Suppressor macrophage (primary cell): ENCODE measurements at regions not wholly inside any gene's neighbourhood (a gene's known extent, or its start where the extent isn't known, plus 50 kb on each side); places are given as distances from the start of the nearest gene placed in this dataset.
A peak's percentile ranks its signal among the peaks of the same experiment; 100 is the strongest.

Experiments
- DNase-seq, 4 experiments: peaks; one replicate each; pipeline ENCODE4 v3.0.0-alpha.2; 2020 to 2022

DNA sequence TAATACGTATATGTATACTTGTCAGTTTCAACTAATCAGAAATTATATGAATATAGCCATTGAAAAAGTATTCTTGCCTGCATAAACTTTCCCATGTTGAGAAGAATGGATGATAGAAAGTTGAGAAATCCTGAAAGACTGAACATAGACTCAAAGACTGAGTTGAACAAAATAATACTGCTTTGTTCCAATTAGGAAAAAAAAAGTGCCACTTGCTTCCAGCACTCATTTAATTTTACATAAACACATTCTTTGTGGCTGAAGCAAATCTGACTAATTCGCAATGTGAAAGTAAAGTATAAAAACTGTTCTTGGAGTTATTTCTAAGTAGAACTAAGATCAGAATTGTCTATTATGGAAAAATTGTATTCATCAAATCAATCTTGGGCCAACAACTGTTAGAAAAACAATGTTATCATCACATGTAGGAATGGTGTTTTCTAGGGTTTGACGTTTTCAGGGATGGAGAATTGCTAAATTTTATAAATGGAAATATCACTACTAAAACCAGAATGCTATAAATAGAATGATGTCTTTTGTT is 2334.6 kb downstream of the PCDH7 start:
- no peak for DNase-seq

DNA sequence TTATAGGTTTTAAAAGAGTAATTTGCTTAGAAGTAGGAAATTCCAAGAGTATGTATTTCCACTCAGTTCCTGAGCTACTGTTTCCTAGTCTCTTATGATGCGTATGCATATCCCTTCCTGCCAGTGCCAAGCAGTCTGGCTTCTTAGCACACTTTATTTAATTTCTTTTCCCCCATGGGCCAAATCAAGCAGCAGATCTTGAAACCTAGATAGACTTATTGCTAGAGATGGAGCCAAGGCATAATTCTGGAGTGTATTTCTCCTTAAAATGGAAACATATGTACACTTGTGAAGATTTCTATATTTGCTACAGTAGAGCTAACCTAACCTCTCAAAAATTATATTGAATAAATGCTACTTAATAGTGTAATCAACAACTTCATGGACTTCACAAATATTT is 2337.6 kb downstream of the PCDH7 start:
- no peak for DNase-seq

DNA sequence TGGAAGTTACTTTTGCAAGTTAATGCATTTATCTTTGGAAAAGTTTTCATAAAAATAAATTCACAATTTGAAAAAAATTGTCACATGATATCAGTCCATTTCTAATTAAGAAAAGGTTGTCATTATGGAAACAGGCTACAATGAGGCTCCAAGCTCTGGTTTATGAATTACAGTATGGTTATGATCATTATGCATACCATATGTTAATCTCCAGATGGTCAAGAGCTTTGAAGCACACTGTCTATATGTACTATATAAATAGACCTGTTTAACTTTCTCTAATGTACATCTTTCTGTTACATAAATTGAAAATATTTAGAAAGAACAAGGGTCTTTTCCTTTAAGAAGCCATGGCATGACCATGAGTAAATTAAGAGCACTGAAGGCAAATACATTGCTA is 2338.8 kb downstream of the PCDH7 start:
- no peak for DNase-seq

DNA sequence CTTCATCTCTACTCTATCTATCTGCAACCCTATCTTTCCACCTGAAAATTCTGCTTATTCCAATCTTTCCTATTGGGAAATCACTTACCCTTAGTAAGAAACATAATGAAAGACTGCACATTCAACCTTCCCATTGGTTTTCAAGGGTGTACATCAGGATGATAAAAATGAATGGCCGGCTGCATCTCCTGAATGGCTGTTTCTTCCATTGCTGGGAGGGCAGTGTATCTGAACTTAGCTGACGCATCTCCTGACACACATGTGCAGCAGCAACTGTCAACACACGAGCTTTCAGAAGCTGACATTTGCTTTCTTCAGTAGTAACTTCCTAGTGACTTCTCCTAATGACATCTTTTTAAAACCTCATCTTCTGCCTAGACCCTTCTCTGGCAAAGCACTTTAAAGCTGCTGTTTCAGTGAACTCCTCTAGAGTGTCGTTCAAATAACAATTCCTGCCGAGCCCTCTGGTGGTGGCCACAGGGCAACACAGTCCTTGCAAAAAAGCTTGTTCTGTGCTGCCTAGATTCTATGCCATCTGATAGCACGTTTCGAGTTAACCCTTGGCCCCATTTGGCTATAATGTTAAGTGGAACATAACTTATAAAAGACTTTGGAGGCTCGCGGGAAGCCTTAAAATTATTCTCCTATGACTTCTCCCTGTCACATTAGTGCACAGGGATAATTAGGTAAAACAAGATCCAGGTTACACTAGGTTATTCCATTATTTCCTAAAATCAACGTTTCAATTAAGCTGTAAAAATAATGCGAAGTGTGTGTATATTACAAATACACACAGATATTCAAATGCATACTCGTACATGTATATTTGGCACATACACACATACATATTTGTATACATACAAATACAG is 2340.7 kb downstream of the PCDH7 start:
- DNase-seq: peak; percentile 16 to 34 (median 22)

DNA sequence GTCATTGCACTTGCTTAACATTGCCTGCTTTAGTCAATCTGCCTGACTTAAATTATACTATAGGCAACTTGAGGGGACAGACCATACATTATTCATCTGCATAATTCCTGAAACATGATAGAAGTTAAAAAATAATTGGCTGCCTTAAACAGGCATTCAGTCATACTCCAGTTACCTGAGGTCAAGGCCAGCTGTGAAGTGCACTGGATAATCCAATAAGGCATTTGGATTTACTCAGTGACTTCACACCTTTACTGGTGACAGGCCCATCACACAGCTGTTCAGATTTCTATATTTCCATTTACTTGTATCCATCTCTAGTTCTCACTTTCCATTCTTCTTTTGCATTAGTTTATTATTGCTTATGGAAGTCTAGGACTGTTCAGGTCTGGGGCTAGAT is 2341.6 kb downstream of the PCDH7 start:
- no peak for DNase-seq

DNA sequence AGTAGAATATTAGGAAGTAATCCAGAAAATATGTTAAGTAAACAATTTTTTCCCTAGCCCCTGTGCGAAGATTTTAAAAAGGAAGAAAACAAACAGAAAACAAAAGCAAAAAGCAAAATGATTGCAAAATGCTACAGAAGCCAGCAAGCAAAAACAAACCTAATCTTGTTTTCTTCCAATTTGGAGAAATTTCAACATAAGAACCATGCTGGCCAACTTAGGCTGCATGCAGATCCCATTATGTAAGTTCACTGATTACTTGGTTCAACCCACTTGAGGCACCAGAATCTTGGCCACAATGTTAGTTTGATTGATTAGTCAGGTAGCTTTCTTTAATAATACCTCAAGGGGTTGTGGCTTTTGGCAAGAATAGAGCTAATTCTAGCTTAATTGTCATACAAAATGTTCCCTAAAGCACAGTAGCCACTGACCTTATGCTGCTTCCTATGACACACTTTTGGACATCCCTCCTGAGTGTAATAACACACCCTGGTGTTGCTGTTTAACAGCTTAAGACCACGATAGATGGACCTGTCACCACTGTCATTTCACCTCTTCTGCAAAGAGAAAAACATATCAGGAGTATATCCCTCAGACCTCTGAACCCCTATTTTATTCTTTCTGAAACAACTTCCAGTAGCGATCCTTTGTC is 2342.1 kb downstream of the PCDH7 start:
- no peak for DNase-seq

DNA sequence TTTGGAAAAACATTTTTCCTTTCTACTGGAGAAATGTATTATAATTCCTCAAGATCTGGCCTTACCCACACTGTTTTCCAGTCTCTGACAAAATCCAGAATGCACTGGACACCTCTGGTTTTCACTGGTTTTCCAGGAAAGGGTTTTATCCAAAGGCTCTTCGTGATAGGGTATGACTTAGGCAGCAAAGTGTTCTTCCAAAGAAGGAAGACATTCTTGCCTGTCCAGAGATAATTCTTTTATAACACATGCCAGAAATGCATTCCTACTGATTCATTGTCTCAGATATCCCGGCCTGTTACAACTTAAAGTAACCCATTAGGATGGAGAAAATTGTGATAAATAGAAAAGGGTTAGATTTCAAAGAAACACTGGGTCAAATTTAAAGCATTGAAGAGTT is 2343.1 kb downstream of the PCDH7 start:
- DNase-seq: no peak

DNA sequence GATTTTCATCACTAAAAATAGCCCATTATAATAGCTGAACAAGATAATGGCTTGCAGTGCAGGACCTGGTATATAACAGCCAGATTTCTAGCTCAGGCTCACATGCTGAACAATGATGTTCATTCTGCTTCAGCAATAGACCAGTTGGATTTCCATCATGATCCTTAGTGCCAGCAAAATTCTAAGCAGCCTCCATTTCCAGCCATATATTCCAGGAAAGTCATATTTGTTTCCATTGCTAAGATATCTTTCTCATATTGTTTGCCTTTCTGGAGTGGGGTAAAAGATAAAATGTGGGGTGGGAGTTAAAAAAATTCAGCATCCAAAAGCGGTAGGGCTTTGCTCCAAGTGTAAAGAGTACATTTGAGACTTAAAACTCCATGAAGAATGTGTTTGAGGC is 2344.1 kb downstream of the PCDH7 start:
- no peak for DNase-seq

DNA sequence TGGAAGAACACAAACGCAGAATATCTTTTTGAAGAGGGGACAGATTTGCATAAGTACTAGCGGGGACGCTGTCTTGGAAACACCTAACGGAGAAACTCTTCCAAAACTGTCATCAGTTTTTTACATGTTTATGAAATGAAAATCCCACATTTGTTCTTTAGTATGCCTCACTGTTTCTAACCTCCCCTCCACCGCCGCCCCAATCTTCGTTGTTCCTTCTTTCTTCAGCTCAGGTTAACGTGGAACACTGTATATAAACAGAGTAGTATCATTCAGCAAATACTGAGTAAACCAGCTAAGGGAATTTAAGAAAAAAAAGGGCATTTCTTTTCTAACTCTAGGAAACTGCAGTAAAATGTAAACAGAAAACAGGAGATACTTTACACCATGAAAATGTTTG is 2345.6 kb downstream of the PCDH7 start:
- no peak for DNase-seq

DNA sequence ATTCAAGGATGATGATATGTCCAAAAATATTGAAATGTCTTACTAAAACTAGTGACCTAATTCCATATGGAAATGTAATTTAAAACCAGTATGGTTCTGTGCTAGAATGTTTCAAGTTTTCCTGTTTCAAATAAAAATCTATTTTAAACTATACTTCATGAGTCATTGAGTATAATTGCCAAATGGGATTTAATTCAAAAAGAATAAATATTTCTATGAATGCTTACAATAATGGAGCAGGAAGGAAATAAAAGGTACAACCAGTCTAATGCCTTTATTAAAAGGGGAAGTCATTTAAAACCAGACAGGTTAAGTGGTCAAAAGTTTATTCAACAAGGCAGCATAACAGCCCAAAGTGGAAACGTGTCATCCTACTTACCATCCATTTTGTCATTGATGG is 2347.1 kb downstream of the PCDH7 start:
- DNase-seq: no peak

DNA sequence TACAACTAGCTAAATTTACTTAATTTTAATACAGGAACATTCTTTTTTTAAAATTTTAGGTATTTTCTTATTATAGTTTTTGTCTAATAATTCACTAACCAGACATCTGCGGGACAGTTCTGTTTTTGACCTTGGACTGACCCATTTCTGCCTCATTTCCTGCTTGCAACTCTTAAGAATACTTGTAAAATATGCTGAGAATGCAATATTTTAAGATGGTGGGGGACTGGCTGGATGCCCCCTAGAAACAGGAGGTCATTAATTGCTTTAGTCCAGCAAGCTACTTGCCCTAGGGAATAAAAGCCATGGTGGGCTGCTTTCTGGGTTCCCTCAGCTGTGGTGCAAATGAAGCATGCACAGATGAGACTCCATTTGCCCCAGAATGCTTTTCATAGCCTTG is 2348.4 kb downstream of the PCDH7 start:
- no peak for DNase-seq

DNA sequence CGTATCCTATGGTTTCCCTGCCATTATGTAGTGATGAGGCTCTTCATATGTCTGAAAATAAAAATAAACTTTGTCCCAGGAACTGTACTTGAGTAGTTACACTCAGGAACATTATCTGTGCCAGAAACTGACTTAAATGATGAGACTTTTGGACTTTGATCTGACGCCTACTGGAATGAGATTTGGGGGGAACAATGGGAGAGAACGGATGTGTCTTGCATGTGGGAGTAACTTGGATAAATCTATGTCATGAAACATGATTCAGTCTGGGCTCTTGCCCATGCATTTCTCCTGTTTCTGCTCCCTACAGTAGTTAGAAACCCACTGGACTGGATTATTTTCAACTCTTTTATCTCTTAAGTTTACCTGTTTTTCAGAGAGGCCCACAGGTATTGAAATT is 2351.4 kb downstream of the PCDH7 start:
- DNase-seq: no peak

DNA sequence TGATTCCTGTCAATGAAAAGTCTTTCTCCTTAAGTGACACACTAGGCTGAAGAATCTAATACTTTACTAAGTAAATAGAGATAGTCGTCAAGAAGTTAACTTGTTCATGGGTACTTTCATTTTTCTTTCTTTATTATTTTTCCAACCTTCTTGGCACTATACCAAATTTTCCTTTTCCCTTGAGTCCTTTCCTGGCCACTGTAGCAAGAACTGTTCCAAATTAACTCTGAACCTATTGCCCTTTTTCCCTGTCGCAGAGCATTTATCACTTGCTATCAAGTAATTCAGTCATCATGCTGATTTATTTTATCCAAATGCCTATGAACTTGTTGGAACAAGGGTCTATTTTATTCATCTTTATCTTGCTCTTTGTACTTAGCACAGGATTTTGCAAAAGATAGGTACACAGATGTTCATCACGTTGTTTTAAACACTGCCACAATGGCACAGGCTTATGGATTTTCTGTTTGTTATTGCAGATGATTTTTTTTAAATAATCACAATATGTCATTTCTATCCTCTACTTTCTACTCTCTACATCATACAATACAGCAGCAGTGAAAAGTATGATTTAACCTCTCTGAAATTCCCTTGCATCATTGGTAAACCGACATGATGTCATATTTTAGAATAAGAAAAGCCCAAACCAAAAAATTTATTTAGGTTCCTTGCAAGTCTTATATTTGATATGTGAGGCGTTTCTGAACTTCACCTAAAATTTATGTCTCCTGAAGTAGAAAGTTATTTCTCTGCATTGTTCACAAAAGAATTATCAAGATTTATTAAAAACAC is 2352.3 kb downstream of the PCDH7 start:
- no peak for DNase-seq

DNA sequence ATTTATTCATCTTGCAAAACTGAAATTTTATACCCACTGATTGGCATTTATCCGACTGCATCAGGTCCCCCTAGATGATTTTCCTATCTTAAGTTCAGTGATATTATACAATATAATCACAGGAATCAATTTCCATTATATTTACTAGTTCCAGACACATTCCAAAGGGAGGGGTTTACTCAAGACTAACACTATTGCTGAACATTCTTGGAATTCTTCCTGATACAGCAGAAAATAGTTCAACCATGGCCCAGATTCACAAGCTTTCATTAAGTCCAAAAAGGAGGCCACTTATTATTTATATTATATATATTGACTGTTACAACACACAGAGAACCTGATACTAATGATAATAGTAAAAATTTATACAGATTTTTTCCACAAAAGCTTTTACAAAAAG is 2353.6 kb downstream of the PCDH7 start:
- no peak for DNase-seq

DNA sequence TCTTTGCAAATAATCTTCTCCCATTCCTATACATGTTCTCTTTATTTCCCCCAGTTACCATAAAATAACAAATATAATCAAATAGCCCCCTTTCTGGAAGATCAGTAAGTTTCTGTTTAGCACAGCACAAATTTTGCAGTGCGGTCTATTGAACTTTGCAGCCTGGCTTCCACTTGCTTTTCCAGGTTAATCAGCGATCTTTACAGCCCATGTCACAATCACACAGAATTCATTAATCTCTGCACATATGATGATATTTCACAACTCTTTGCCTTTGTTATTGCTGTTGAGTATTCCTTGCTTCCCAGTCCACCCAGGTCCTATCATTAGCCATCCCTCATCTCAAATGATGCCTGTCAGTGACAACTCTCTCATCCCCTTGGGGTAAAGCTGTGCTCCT is 2358.0 kb downstream of the PCDH7 start:
- no peak for DNase-seq

DNA sequence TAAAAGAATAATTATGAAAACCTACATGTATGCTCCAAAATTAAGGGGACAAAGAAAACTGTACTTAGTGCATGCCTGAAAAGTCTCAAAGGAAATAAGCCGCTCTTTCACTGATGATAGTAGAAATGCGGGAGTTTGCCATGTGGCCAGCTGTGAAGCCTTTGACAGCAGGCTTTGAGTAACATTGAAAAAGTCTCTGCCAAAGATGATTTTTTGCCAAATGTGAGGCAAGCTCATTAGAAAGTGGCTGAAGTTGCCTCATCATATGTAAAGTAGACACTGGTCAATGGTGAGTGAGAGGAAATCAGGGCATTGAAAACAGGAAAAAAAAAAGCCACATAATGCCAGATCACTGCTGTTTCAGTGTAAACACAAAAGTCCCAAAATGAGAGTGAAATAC is 2360.1 kb downstream of the PCDH7 start:
- DNase-seq: no peak

DNA sequence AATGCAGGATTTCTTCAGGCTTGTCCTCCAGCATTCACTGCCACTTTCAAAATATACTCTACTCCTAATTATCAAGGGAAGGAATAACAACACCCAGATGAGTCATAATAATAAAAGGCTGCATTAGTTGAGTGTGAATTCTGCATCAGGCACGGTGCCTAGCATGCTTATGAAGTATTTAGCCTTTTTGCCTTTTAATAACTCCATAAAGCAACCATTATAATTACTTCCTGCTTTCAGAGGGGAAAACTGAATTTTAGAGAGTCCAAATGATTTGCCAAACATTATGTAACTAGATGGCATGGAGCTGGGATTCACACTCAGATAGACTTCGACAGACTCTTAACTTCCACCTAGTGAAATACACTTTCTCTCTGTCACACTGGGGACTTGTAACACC is 2365.5 kb downstream of the PCDH7 start:
- no peak for DNase-seq

DNA sequence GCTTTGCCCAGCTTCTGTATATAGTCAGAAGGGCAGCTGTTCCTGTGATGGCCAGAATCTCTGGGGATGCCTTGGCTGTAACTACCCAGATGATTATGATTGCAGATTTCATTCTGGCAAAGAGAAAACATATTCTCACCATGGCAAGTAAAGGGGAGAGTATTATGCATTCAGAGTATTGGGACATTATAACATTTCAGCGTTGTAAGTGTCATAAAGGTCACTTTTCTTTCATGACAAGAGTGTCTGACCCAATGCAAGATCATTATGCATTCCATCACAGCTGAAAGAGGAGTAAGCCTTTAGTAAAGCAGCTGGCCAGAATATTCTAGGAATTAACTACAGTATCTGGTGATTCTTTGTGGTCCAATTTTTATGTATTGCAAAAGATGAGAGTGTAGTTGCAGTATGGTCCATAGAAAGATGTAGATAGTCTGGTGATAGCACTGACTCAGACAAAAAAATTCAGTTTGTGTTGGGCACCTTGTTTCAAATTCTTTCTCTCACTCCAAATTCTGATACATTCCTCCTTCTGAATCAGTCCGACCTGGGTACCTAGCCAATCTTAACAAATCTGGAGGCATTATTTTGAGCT is 2366.3 kb downstream of the PCDH7 start:
- no peak for DNase-seq

DNA sequence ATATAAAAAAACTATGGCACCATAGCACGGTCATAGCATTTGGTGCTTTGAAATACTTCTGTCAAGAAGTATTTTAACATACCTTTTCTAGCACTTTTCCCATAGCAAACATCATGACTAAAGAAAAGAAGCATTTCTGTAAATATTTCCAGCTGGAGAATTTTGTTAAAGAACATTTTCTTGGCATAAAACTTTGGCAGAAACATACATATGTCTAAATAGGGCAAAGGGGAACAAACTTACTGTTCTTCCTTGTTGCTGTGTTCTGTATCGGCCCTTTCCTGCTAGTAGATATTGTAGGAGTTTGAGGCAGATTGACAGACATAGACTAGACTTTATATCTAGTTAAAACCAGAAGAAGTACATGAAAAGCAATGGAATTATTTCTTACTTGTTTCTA is 2368.5 kb downstream of the PCDH7 start:
- no peak for DNase-seq

DNA sequence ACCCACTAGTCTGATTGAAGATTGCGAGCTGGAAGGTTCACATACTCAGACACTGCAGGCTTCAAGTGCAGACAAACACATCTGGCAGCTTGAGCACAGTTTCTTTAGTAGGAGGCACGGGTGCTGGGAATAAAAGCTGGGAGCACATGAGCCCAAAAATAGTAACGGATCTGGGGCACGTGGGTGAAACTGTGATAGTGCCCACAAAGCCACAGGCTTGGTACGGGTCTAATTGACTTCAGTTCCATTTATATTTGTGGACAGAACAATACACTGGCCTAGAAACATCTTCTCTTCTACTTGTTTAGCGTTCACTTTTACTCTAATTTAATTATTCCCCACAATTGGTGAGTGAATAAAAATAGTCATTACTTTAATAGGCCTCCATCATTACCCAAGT is 2370.7 kb downstream of the PCDH7 start:
- no peak for DNase-seq

DNA sequence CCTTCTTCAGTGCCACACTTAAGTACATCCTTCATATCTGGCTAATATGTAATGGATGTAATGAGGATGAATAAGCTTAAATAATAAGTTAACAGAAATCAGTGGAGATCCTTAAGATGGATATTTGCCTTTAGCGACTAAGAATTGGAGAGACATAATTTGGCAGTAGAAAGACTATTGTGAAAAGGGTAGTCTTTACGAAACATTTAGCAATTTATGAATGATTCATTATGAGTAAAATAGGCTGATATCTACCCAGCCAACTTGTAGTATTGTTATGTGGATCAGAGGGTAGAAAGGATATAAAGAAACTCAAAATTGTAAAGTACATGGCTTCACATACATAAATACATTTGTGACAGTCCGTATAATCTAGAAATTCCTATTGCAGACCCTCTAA is 2371.8 kb downstream of the PCDH7 start:
- no peak for DNase-seq

DNA sequence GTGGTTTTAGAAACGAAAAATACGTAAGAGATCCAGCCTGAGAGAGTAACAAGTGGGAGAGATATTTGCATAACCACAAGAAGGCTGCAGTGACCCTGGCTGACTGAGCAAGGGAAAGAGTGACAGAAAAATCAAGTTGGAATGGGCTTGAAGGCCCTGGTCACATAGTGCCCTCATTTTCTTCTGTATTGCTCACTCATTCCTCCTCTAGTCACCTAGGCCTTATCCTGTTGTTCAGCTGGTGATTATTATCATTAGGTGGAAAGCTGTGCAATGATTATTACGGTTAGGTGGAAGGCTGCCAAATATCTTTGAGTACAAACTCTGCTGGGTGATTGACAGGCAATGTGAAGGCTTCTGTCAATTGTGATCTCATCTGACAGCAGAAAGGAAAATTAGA is 2384.1 kb downstream of the PCDH7 start:
- no peak for DNase-seq

DNA sequence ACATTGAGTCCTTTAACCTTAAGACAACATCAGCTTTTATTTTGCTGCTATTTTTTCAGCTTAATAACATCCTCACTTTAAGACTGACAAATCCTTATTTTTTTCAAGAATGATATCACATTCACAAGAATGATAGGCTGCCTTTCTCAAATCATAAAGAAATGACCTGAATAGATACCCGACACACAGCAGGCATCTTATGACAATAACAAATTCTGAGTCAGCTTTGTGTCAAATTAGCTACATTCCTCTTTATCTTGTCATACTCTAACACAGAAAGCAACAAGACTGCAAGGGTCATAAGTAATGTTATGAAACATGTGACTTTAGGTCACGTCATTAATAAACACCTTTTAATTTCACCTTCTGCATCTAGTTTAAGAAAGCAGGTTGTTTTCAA is 2387.6 kb downstream of the PCDH7 start:
- no peak for DNase-seq
